Fibroblast of skin of abdomen (primary cell): ENCODE measurements at regions not wholly inside any gene's neighbourhood (a gene's known extent, or its start where the extent isn't known, plus 50 kb on each side); places are given as distances from the start of the nearest gene placed in this dataset.

Experiments used
- DNase-seq: peaks from one replicate; pipeline ENCODE4 v3.0.0-alpha.2; 2013

DNA sequence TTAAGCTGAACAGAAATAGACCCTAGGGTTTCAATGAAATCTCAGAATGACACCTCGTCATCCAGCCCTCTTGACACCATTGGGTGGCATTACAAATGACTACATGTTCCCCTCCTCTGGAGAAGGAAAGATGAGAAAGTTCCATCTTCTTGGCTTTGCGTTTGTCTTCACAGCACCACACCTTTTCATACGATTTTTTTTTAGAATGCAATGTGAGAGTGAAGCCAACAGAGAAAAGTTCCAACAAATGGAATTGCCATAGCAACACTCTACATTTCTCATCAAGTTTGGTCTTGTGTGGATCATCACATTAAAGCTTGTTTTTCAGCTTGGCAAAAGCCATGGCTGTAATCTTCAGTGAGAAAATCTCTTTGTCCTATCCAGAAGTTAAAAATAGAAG lies 183.4 kb upstream of the SNX7 start:
- DNase-seq = no peak

DNA sequence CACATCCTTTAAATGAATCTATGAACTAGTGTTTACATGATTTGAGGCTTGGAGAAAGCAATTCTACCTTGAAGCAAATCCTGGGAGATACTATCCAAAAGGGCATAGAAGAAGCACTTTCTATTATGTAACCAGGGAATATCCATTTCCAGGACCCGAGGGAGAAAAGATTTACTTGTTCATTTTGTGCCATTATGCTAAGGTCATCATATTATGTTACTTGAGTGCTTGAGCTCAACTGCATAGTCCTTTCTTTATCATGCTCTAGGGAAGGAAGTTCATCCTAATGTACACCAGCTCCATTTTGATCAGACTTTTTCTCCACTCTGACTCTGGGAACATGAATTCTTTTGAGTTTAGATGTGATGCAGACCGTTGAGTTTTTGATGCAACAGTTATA lies 188.6 kb upstream of the SNX7 start:
- no peak for DNase-seq

DNA sequence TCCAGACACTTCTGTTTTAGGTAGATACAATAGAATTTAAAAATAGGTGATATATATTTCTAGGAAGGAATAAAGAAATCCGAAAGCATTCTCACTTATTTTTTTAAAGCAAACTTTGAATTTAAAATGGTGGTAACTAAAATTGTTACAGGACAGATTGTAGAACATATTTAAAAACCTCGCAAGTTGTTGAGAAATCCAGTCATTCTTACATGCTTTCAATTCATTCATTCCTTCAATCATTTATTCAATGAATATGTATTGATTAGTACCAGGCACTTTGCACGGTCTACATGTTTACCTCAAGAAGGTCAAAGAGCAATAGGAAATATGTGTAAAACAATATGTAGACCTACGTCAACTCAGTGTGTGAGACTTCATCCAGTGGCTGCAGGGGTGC lies 189.9 kb upstream of the SNX7 start:
- DNase-seq = no peak

GRCh38 chr1:98468111-98468717 lies 193.3 kb upstream of the SNX7 start:
- peak; percentile 70 for DNase-seq

GRCh38 chr1:98467586-98467985 lies 193.9 kb upstream of the SNX7 start:
- DNase-seq = no peak

DNA sequence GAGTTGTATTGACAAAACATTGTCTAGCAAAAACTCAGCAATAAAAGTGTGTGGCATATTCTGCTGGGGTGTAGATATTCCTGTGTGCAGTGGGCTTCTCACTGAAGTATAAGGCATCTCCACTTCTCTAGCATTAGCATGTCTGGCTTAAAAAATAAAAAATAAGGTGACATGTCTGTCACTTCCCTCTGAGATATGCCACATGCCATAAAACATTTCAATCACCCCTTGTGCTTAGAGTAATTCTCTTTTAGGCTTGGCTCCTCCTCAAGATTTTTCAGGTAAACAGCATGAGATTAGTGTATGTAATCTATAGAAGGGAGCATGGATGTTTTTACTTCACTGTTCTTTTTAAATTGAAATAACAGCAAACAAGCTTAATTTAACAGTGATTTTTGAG lies 194.4 kb upstream of the SNX7 start:
- no peak for DNase-seq

DNA sequence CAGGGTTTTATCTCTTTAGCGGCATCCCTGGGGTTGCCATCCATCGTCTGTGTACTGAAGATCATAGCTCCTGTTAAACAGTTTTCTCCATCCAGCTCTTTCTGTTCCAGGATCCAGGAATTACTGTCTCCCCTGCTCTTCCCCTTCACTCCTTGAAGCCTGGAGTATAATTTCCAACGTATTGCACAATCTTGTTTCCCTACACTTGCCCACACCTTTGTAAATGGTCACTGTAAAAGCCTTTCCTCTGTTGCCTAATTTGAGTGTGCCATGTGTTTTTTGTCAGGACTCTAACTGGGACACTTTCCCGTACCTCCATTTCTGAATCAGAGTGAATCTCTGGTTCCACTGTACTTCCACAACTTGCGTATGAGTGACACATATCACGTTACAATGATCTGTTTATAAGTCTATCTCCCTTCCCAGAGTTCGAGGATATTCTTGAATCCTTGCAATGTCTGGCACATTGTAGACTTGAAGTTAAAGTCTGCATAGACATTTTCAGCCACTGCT lies 199.6 kb upstream of the SNX7 start:
- DNase-seq = no peak

- DNase-seq = peak; percentile 4
Measured at GRCh38 chr1:98460136-98460535, 201.4 kb upstream of the SNX7 start.

DNA sequence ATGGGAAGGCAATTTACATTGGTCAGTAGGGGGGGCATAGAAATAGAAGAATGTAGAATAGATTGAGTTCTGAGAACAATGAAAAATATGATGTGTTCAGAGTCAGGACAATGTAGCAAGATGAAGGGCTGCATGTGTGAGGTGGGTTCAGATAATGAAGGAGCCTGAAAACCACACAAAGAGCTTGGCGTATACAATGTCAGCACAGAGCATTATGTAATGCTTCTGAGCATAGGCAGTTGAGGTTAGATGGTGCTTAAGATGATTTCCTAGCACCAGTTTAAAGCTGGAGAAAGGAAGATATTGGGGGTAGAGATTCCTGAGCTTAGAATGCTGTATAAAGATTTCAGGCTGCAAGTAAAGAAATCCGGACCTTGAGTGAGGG lies 202.0 kb upstream of the SNX7 start:
- no peak for DNase-seq

GRCh38 chr1:98458511-98459485 lies 202.7 kb upstream of the SNX7 start:
- no peak for DNase-seq

- DNase-seq = no peak
Measured at GRCh38 chr1:98457248-98457647, 204.3 kb upstream of the SNX7 start.

DNA sequence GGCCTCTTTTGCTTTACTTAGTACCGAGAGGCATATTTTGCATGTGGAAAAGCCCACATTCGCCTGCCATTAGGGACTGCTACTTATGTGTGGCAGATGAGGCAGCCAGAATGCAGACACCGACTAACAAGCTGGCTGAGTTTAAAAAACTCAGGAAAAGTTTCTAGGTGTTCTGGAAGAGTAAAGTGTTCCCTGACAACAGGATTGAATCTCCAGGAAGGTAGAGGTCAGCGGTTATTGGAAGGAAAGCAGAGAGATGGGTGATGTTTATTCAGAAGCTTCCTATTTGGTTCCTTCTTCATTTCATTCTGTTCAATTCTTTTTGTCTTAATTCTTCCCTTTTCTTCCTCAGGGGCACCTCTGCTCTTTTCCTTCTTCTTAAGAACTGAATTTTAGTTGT lies 206.9 kb upstream of the SNX7 start:
- no peak for DNase-seq

DNA sequence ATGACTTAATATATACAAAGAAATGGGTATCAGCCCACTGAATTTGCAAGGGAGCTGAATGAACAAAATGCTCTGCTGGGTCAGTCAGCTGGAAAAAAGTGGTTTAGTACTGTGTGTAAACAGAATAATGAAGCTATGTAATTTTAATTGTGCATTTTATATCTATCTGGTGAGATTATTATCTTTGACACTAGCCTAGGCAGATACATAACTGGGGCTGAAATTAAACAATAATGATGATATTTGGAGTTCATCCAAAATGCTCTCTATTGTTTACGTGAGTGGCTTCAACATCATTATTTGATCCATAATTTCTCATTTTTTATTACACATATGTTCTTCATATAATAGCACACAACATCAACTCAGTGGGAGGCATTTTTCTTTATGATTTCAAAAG lies 208.5 kb upstream of the SNX7 start:
- no peak for DNase-seq

- DNase-seq = peak; percentile 3
Measured at GRCh38 chr1:98452162-98452561, 209.4 kb upstream of the SNX7 start.

- DNase-seq = no peak
Measured at GRCh38 chr1:98441281-98441680, 220.2 kb upstream of the SNX7 start.

- no peak for DNase-seq
Measured at GRCh38 chr1:98439471-98439870, 222.1 kb upstream of the SNX7 start.

DNA sequence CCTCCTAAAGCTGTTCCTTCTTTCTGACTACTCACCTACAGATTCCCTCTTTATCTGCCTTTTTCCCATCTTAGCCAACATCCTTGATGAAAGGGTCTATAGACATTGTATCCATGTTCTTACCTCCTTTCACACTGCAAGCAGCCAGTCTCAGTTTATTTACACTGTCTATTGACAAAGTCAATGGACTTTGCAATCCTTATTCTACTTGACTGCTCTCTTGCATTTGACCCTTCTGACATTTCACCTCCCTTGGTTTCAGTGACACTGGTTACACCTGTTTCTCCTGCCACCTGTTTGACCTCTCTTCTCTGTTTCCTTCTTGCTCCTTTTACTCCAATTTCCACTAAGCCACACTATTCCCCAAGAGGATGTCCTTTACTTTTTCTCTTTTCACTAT lies 224.0 kb upstream of the SNX7 start:
- DNase-seq = no peak

- DNase-seq = no peak
Measured at GRCh38 chr1:98437011-98437410, 224.5 kb upstream of the SNX7 start.

DNA sequence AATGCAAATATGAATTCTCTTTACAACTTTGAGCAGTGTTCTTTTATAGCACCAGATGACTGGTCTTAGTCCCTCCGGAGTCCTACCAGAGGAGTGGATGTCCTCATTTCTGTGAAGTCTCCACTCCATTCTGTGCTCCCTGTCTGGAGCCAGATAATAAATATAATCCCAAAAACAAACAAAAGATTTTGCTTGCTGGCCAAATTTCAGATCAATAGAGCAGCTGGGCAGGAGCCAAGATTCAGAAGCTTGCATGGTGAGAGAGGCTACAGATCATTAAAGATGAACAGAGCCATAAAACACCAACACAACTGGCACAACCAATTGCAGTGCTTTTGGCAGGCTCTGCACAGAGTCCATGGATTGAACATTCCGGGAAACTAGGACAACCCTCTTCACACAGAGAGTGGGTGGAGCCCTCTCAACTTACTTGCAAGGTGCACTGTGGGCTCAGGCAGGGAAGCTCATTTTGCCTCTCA lies 231.5 kb upstream of the SNX7 start:
- no peak for DNase-seq

GRCh38 chr1:98428864-98429263 lies 232.7 kb upstream of the SNX7 start:
- no peak for DNase-seq

- no peak for DNase-seq
Measured at GRCh38 chr1:98427664-98428063, 233.9 kb upstream of the SNX7 start.

- no peak for DNase-seq
Measured at GRCh38 chr1:98426092-98426491, 235.4 kb upstream of the SNX7 start.

- peak; percentile 83 for DNase-seq
Measured at GRCh38 chr1:98422816-98423215, 238.7 kb upstream of the SNX7 start.

DNA sequence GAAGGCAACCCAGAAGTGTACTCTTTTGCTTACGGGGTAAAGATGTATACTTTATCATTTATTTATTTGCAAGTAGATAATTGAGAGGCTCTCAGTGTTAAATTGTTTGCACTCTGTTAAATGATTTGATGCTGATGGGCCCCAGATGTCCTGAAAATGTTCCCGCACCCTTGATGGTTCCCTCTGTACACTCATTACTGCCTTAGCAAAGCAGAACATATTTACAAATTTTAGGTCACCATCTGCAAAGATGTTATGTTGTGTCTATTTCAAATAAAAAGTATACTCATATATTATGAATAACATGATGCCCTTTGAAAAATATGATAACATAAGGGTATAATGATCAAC lies 240.5 kb upstream of the SNX7 start:
- DNase-seq = no peak
